Kidney epithelial cell (primary cell): ENCODE measurements at regions not wholly inside any gene's neighbourhood (a gene's known extent, or its start where the extent isn't known, plus 50 kb on each side); places are given as distances from the start of the nearest gene placed in this dataset.

Experiments
- DNase-seq: peaks from one replicate; pipeline ENCODE4 v3.0.0-alpha.2; 2010; ENCODE audit warnings: low read depth
- H3K27me3 ChIP-seq: 2 replicates; pipeline ENCODE4 v1.6.0; 2011; ENCODE audit warnings: low read length; ENCODE audit not compliant: control insufficient read depth, insufficient read depth
- H3K36me3 ChIP-seq: 2 replicates; pipeline ENCODE4 v1.5.1; 2011; ENCODE audit warnings: low read length; ENCODE audit not compliant: control insufficient read depth, insufficient read depth
- H3K4me3 ChIP-seq: 2 replicates; pipeline ENCODE4 v1.5.1; 2011; ENCODE audit warnings: low read depth, mild to moderate bottlenecking, control low read depth, low read length
- TF ChIP-seq, protein P1 (sequence below): IDR thresholded peaks from 2 replicates; pipeline ENCODE4 v1.5.1; 2011; ENCODE audit warnings: mild to moderate bottlenecking, moderate library complexity, low read length, control low read depth, inconsistent platforms; ENCODE audit not compliant: insufficient read depth, poor library complexity, severe bottlenecking

DNA sequence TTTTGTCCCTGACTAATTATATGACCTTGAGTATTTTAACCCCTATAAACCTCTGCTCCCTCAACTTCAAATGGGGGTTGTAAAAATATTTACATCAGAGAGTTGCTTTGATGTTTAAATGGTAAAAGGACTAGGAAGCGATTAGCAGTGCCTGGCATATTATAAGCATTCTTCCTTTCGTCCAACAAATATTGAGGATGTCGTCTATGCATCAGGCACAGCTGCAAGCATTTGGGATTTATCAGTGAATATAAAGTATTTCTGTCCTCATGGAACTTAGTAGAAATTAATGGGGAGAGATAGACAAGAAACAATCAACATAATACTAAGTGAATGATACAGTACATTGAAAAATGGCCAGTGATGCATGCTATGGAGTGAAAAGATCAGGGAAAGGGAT, 115.5 kb upstream of the EDNRA start:
- DNase-seq = no peak
- no peaks in the 10 kb centered on the region for H3K27me3 ChIP-seq
- no peaks in the 10 kb centered on the region for H3K36me3 ChIP-seq
- no peak overlapping the region for H3K4me3 ChIP-seq
- TF ChIP-seq, protein P1, sequence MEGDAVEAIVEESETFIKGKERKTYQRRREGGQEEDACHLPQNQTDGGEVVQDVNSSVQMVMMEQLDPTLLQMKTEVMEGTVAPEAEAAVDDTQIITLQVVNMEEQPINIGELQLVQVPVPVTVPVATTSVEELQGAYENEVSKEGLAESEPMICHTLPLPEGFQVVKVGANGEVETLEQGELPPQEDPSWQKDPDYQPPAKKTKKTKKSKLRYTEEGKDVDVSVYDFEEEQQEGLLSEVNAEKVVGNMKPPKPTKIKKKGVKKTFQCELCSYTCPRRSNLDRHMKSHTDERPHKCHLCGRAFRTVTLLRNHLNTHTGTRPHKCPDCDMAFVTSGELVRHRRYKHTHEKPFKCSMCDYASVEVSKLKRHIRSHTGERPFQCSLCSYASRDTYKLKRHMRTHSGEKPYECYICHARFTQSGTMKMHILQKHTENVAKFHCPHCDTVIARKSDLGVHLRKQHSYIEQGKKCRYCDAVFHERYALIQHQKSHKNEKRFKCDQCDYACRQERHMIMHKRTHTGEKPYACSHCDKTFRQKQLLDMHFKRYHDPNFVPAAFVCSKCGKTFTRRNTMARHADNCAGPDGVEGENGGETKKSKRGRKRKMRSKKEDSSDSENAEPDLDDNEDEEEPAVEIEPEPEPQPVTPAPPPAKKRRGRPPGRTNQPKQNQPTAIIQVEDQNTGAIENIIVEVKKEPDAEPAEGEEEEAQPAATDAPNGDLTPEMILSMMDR = no peak

- TF ChIP-seq, protein P1 = no peak
- DNase-seq = no peak
- Histone ChIP-seq H3K36me3 (no peaks in the 10 kb centered on the region), H3K4me3 (no peak overlapping the region), H3K27me3 (no peaks in the 10 kb centered on the region)
Observed at GRCh38 chr4:147366164-147366563, 114.7 kb upstream of the EDNRA start.

DNA sequence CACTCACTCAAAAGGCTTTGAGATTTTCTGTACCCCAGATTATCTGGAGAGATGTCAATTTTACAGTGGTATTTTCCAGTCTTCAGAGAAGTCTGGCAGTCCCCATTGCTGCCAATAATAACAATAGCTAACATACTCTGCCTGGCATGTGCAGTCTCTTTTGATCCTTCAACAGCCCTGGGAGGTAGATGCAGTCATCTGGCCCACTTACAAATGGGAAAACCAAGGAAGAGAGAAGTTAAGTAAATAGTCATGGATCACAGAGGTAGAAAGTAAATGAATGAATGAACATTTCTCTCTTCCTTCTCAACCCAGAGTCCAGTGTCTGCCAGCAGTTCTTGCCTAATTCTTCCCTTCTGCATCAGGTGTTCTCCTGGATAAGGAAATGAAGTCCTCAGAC, 113.0 kb upstream of the EDNRA start:
- no peak overlapping the region for H3K4me3 ChIP-seq
- DNase-seq = no peak
- no peaks in the 10 kb centered on the region for H3K27me3 ChIP-seq
- TF ChIP-seq, protein P1 = no peak
- no peaks in the 10 kb centered on the region for H3K36me3 ChIP-seq

DNA sequence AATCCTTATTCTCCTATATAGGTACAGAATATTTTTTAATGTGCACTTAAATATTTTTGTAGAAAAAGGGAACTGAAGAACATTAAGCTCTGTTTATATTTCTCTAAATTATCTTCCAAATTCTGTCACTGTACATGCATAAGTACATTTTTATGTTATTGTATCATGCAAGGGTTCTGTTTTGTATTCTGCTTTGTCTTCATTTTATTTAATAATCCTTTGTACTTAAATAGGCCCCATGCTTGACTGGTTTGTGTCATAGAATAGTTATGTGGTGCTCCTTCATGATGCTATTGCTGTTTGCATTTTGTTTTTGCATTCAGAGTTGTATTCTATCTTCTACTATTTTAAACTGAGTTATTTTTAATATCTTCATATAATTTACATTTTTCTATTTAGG, 111.9 kb upstream of the EDNRA start:
- Histone ChIP-seq H3K36me3 (no peaks in the 10 kb centered on the region), H3K27me3 (no peaks in the 10 kb centered on the region)
- no peak for DNase-seq

GRCh38 chr4:147370473-147370872, 110.4 kb upstream of the EDNRA start:
- Histone ChIP-seq H3K27me3 (no peaks in the 10 kb centered on the region), H3K4me3 (no peak overlapping the region), H3K36me3 (no peaks in the 10 kb centered on the region)
- TF ChIP-seq, protein P1 = no peak
- DNase-seq = no peak

More for the DNA sequence above, 111.9 kb upstream of the EDNRA start:
- TF ChIP-seq, protein P1 = no peak
- H3K4me3 ChIP-seq = no peak overlapping the region

- no peaks in the 10 kb centered on the region for H3K36me3 ChIP-seq
- no peak for DNase-seq
- TF ChIP-seq, protein P1 = no peak
Observed at GRCh38 chr4:147370881-147371280, 110.0 kb upstream of the EDNRA start.

More at GRCh38 chr4:147370881-147371280, 110.0 kb upstream of the EDNRA start:
- Histone ChIP-seq H3K4me3 (no peak overlapping the region), H3K27me3 (no peaks in the 10 kb centered on the region)
